Astrocyte of the spinal cord (primary cell): ENCODE measurements at regions not wholly inside any gene's neighbourhood (a gene's known extent, or its start where the extent isn't known, plus 50 kb on each side); places are given as distances from the start of the nearest gene placed in this dataset.

Experiments used
- DNase-seq: peaks from one replicate; pipeline ENCODE4 v3.0.0; 2011; ENCODE audit warnings: low read depth, low spot score
- H3K4me3 ChIP-seq: 2 replicates; pipeline ENCODE4 v1.5.1; 2011; ENCODE audit warnings: low read depth, mild to moderate bottlenecking, low read length, moderate library complexity
- CTCF ChIP-seq: IDR thresholded peaks from 2 replicates; pipeline ENCODE4 v1.5.1; 2012; ENCODE audit warnings: low read depth, mild to moderate bottlenecking, low read length, inconsistent platforms
- in situ Hi-C: cut with HindIII; loops from 2 replicates; pipeline ENCODE4 v1.10.0; 2017; ENCODE audit warnings: low sequenced_read_pairs

- in situ Hi-C loops = no loop called here
- H3K4me3 ChIP-seq = no peak overlapping the region
- TF ChIP-seq CTCF = no peak
- no peak for DNase-seq
Observed at GRCh38 chr2:150974864-150975263, 286.8 kb downstream of the RBM43 start.

GRCh38 chr2:150974234-150974633, 287.4 kb downstream of the RBM43 start:
- in situ Hi-C loops = no loop called here
- no peak for DNase-seq
- TF ChIP-seq CTCF = no peak
- H3K4me3 ChIP-seq = no peak overlapping the region

GRCh38 chr2:150971910-150972309, 289.8 kb downstream of the RBM43 start:
- in situ Hi-C loops = no loop called here
- DNase-seq = no peak
- no peak for TF ChIP-seq CTCF
- H3K4me3 ChIP-seq = no peak overlapping the region

GRCh38 chr2:150963336-150963735, 298.3 kb downstream of the RBM43 start:
- no peak for DNase-seq
- TF ChIP-seq CTCF = no peak
- in situ Hi-C loops = no loop called here
- H3K4me3 ChIP-seq = no peak overlapping the region

- no peak for DNase-seq
- no peak for TF ChIP-seq CTCF
- in situ Hi-C loops = no loop called here
- no peak overlapping the region for H3K4me3 ChIP-seq
Observed at GRCh38 chr2:150955231-150955630, 306.4 kb downstream of the RBM43 start.

GRCh38 chr2:150946831-150947230, 314.8 kb downstream of the RBM43 start:
- no peak overlapping the region for H3K4me3 ChIP-seq
- in situ Hi-C loops = no loop called here
- no peak for TF ChIP-seq CTCF
- no peak for DNase-seq

GRCh38 chr2:150944315-150944714, 317.3 kb downstream of the RBM43 start:
- no peak for DNase-seq
- no peak for TF ChIP-seq CTCF
- no peak overlapping the region for H3K4me3 ChIP-seq
- in situ Hi-C loops = no loop called here
